NB4 (cell line): ENCODE measurements at regions not wholly inside any gene's neighbourhood (a gene's known extent, or its start where the extent isn't known, plus 50 kb on each side); places are given as distances from the start of the nearest gene placed in this dataset.
A peak's percentile ranks its signal among the peaks of the same experiment; 100 is the strongest.

ENCODE experiments used
- DNase-seq: peaks from one replicate; pipeline ENCODE4 v3.0.0; 2010; ENCODE audit warnings: low read depth
- H3K4me3 ChIP-seq: one replicate; pipeline ENCODE4 v1.5.1; 2011; ENCODE audit warnings: mild to moderate bottlenecking, low read depth, low read length, moderate library complexity
- MYC ChIP-seq: IDR thresholded peaks from 2 replicates; pipeline ENCODE4 v1.6.1; 2011; ENCODE audit warnings: low read depth, low read length
- POLR2A ChIP-seq: IDR thresholded peaks from 2 replicates; pipeline ENCODE4 v1.6.1; 2011; ENCODE audit warnings: mild to moderate bottlenecking; ENCODE audit not compliant: insufficient read length; ENCODE audit errors: extremely low read depth
- TF ChIP-seq, protein P1 (sequence below): IDR thresholded peaks from one replicate; pipeline ENCODE4 v1.5.1; 2012; ENCODE audit warnings: low read depth, low read length
- TF ChIP-seq, protein P2 (sequence below): IDR thresholded peaks from 2 replicates; pipeline ENCODE4 v1.6.1; 2011; ENCODE audit warnings: low read depth, low read length

DNA sequence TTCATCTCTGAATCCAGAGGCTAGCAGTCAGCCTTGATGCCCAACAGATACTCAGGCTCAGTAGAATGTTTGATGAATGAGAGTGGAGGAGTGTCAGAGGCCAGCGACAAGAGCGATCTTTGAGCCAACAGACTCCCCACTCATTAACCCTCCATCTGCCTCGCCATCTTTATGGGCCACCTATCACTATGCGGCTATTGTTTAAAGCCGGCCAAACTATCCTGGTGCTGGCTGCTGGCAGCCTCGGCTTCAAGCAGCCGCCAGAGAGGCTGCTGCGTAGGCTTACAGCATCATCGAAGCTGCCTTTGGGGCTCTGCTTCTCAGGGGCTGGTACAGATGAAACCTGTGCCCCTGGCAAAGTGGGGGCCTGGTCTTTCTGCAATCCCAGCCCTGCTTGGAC lies 525.6 kb downstream of the INSC start:
- no peak for DNase-seq
- no peak overlapping the region for H3K4me3 ChIP-seq
- TF ChIP-seq, protein P1, sequence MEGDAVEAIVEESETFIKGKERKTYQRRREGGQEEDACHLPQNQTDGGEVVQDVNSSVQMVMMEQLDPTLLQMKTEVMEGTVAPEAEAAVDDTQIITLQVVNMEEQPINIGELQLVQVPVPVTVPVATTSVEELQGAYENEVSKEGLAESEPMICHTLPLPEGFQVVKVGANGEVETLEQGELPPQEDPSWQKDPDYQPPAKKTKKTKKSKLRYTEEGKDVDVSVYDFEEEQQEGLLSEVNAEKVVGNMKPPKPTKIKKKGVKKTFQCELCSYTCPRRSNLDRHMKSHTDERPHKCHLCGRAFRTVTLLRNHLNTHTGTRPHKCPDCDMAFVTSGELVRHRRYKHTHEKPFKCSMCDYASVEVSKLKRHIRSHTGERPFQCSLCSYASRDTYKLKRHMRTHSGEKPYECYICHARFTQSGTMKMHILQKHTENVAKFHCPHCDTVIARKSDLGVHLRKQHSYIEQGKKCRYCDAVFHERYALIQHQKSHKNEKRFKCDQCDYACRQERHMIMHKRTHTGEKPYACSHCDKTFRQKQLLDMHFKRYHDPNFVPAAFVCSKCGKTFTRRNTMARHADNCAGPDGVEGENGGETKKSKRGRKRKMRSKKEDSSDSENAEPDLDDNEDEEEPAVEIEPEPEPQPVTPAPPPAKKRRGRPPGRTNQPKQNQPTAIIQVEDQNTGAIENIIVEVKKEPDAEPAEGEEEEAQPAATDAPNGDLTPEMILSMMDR: no peak
- TF ChIP-seq MYC: no peak
- TF ChIP-seq, protein P2, sequence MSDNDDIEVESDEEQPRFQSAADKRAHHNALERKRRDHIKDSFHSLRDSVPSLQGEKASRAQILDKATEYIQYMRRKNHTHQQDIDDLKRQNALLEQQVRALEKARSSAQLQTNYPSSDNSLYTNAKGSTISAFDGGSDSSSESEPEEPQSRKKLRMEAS: no peak
- no peak for TF ChIP-seq POLR2A

DNA sequence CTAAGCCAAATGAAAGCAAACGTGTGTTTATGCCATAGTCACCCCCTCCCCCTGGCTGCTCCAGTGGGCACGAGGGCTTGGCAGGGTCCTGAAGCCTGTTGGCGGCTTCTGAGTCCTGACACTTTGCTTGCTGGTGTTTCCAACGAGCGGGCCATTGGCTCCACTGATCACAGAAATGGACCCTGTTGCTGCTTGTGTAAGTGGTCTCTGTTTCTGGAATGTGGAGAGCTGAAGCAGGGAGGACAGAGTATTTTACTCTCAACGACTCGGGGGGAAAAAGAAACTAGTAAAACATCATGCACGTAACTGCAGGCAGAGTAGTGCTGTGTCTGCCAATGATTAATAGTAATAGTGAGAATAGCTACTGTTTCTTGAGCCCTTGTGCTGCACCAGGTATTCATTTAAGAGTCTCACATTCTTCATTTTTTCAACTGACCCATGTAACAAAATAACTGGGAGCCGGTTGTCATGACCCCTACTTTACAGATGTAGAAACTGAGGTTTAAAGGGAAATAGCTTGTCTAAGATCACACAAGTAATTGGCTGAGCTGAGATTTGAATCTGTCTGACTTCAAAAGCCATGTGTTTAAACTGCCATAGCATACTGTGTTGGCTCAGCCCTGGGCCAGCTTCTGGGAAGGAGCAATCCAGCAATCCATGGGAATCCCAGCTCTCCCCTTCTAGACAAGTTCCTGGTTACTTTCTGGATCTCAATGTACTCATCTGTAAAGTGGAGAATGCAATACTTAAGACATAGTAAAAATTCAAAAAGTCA lies 526.7 kb downstream of the INSC start:
- no peak for DNase-seq
- no peak overlapping the region for H3K4me3 ChIP-seq
- TF ChIP-seq POLR2A: no peak

DNA sequence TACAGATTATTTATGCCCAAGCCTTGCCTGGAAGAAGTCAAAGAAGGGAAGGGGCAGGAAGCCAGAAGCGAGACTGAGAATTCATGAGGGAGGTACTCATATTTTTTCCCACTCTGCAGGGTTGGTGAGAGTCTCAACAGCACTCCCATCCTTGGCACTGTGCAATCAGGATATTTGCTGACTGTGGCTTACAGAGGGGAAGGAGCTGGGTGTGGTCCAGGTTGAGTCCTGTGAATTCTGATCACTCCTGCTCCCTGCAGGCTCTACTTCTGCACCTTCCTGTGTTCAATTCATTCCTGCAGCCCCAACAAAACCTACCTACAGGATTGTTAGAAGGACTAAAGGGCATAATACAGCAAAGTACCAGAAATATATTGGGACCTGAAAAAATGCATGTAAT lies 530.5 kb downstream of the INSC start:
- no peak for DNase-seq
- H3K4me3 ChIP-seq: no peak overlapping the region
- TF ChIP-seq, protein P1: no peak
- TF ChIP-seq, protein P2: no peak

DNA sequence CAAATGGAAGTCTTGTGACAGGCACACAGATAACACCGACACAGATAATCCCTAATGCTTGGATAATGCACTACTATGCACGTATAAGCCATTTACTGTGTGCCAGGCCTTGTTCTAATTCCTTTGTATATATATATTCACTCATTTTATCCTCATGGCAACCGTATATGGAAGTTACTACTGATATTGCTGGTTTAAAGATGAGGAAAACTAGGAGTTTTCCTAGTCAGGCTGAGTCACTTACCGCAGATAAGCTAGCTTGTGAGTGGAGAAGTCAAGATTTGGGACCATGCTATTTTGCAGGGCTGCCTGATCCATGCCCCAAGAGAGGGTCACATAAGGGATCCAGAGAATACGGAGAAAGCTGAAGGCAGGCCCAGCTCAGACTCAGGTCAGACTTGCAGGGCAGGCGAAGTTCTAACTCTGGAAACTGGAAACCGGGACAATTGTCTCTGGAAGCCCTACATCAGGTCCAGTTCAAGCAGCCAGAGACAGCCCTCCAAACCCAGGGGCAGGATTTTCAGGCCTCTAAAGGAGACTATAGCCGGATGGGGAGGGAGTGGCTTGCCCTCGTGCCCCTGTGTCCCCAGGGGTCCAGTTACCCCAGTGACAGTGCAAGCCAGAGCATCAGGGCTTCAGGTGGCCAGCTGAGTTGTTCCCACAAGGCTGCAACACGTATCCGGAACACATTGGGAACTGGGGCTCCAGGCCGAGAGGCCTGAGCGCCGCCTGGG lies 534.8 kb downstream of the INSC start:
- no peak for DNase-seq
- H3K4me3 ChIP-seq: no peak overlapping the region
- no peak for TF ChIP-seq POLR2A
- TF ChIP-seq, protein P2: no peak
- TF ChIP-seq, protein P1: no peak
- no peak for TF ChIP-seq MYC

DNA sequence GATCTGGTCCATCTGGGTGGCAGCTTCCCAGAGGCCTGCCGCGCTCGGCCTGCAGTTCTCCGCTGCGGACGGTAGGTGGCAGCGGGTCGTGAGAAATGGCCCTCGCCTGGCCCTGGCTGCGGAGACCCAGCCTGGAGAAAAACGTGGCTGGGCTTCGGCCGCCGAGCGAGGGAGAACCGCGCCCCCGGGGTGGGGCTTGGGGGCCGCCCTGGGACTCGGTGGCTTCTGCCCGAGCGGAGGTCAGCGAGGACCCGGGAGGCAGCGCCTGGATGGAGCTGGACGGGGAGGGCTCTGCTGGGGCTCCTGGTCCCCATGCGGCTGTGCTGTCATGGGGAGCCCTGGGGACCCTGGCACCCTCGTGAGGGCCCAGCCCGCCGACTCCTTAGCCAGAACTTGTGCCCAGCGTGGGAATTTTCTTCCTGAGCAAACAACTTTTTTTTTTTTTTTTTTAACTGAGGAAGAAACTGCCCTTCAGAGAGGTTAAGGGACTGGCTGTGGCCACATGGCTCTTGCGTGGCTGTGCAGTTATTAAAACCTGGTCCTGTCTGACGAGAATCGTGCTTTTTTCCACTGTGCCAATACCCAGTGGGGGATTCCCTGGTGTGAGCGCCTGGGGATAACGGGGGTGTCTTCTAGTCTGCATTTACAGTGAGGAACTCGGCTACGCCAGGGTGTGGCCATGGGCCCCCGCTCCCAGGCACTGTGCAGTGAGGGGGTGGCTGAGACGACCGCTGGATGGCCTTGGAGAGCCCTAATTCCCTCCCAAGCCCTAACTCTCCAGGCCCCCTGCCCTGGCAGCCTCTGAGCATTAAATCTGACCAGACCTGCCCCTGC lies 535.6 kb downstream of the INSC start:
- no peak overlapping the region for H3K4me3 ChIP-seq
- TF ChIP-seq, protein P2: peak; percentile 71
- TF ChIP-seq POLR2A: no peak
- TF ChIP-seq, protein P1: peak; percentile 81
- 0 out of 2 replicates have a peak, but pooled peaks have one; percentile 60 for TF ChIP-seq MYC
- peak; percentile 87 for DNase-seq

DNA sequence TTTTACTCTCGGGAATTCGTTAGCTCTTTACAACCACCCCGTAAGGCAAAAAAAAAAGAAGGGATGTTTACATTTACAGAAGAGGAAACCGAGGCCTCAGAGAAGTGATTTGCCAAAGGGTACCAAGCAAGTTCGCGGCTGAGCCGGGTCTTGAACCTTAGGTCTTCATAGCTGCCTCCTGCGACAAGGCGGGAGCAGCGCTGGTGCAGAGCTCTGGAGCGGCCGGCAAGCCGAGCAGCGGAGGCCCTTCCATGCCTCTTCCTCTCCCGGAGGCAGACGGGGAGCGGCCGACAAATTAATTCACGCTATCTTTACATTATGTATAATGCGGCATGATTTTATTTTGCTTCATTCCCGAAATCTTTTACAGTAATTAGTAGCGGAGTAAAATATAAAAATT lies 536.3 kb downstream of the INSC start:
- DNase-seq: no peak
- H3K4me3 ChIP-seq: no peak overlapping the region
- TF ChIP-seq, protein P1: no peak
- TF ChIP-seq MYC: no peak
- TF ChIP-seq, protein P2: no peak
- no peak for TF ChIP-seq POLR2A
